Astrocyte (in vitro differentiated cells and primary cell): ENCODE measurements at regions not wholly inside any gene's neighbourhood (a gene's known extent, or its start where the extent isn't known, plus 50 kb on each side); places are given as distances from the start of the nearest gene placed in this dataset.

Source experiments
- EZH2 ChIP-seq: IDR thresholded peaks from 2 replicates; pipeline ENCODE4 v1.6.1; 2012; ENCODE audit warnings: mild to moderate bottlenecking, low read length, inconsistent platforms; ENCODE audit not compliant: insufficient read depth
- TF ChIP-seq, protein P1 (sequence below): IDR thresholded peaks from 2 replicates; pipeline ENCODE4 v1.5.1; 2011; ENCODE audit warnings: low read depth, mild to moderate bottlenecking, inconsistent platforms, low read length, moderate library complexity; ENCODE audit not compliant: insufficient read depth

- TF ChIP-seq, protein P1, sequence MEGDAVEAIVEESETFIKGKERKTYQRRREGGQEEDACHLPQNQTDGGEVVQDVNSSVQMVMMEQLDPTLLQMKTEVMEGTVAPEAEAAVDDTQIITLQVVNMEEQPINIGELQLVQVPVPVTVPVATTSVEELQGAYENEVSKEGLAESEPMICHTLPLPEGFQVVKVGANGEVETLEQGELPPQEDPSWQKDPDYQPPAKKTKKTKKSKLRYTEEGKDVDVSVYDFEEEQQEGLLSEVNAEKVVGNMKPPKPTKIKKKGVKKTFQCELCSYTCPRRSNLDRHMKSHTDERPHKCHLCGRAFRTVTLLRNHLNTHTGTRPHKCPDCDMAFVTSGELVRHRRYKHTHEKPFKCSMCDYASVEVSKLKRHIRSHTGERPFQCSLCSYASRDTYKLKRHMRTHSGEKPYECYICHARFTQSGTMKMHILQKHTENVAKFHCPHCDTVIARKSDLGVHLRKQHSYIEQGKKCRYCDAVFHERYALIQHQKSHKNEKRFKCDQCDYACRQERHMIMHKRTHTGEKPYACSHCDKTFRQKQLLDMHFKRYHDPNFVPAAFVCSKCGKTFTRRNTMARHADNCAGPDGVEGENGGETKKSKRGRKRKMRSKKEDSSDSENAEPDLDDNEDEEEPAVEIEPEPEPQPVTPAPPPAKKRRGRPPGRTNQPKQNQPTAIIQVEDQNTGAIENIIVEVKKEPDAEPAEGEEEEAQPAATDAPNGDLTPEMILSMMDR, result no peak
- no peak for TF ChIP-seq EZH2
Measured at GRCh38 chr2:215626063-215626462, 190.2 kb upstream of the FN1 start.
